Esophagus (tissue), 2 donors: ENCODE measurements at regions not wholly inside any gene's neighbourhood (a gene's known extent, or its start where the extent isn't known, plus 50 kb on each side); places are given as distances from the start of the nearest gene placed in this dataset.

ENCODE experiments used
- H3K27ac ChIP-seq, 2 donors: one replicate each; pipeline ENCODE4 v1.5.1; 2013; ENCODE audit warnings: low read depth in 2 of 2, mild to moderate bottlenecking in 2 of 2, inconsistent platforms in 1 of 2, low read length in 1 of 2, moderate library complexity in 1 of 2
- H3K27me3 ChIP-seq, 2 donors: one replicate each; pipeline ENCODE4 v1.6.1; 2013; ENCODE audit warnings: low read length in 2 of 2, control low read depth in 1 of 2, mild to moderate bottlenecking in 1 of 2; ENCODE audit not compliant: insufficient read depth in 2 of 2, control insufficient read depth in 1 of 2
- H3K36me3 ChIP-seq, 2 donors: one replicate each; pipeline ENCODE4 v1.6.1; 2013; ENCODE audit warnings: low read length in 1 of 2; ENCODE audit not compliant: control insufficient read depth in 2 of 2, insufficient read depth in 2 of 2
- H3K4me1 ChIP-seq, 2 donors: one replicate each; pipeline ENCODE4 v1.6.1; 2013; ENCODE audit warnings: low read length in 1 of 2; ENCODE audit not compliant: control insufficient read depth in 2 of 2, insufficient read depth in 2 of 2
- H3K4me3 ChIP-seq, 2 donors: one replicate each; pipeline ENCODE4 v1.5.1; 2013; ENCODE audit warnings: low read length in 2 of 2, mild to moderate bottlenecking in 2 of 2, low read depth in 1 of 2, moderate library complexity in 1 of 2
- H3K9me3 ChIP-seq, 2 donors: one replicate each; pipeline ENCODE4 v1.6.1; 2013; ENCODE audit warnings: mild to moderate bottlenecking in 2 of 2, low read depth in 1 of 2, low read length in 1 of 2, moderate library complexity in 1 of 2; ENCODE audit not compliant: control insufficient read depth in 2 of 2, insufficient read depth in 1 of 2
- WGBS, 2 donors: extraction: QIAGEN DNeasy Blood & Tissue Kit; methylation state at CpG; one replicate each; pipeline ENCODE4 v1.1.7; 2013; 5-methylcytosine and 5-hydroxymethylcytosine counted together
- donor health status: healthy with polysubstance abuse.
- donor health status: Bipolar disorder and iron deficiency.

DNA sequence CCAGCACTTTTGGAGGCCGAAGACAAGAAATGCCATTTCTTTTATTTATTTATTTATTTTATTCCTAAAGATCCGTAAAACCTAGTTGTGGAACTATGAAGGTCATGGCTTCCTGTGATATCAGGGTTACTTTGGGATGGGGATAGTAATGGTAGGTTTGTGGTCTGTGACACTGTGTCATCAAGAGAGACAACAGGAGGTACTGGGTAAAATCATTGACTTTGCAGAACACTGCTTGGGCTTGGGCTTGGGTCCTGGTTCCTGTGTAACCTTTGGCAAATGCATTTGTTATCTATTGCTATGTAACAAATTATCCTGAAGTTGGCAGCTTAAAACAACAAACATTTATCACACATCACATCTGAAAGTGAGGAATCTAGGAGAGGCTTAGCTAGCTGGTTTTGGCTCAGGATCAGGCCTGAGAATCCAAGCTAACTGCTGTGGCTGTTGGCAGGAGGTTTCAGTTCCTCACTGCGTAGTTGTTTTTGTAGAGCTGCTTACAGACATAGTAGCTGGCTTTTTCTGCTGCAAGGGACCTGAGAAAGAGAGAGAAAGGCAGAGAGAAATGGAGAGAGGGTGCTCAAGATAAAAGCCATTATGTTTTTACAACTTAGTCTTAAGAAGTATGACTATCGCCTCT is 576.4 kb upstream of the SLIT2 start:
- Histone ChIP-seq H3K4me3 (no peak overlapping the region), H3K36me3 (no peaks in the 10 kb centered on the region), H3K4me1 (no peaks in the 10 kb centered on the region), H3K27me3 (no peaks in the 10 kb centered on the region), H3K9me3 (no peaks in the 10 kb centered on the region), H3K27ac (no peak overlapping the region)
- 75% methylated on average over 4 of the region's 4 CpGs for WGBS, 2 donors

DNA sequence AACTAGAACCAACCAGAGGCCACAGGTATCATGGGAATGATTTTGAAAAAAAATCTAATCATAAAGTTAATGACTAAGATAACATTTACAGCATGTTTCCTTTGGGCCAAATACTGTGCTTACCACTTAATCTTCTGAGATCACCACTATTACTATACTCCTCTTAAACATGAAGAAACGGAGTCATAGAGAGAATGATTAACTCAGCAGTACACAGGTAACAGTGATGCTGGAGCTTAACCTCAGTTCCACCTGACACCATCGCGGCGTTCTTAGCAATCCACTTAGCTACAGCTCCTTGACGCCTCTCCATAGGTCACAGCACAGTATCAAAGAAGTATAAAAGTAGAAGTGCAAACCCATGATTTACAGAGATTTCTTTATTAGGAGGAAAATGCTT is 592.6 kb upstream of the SLIT2 start:
- 78 to 86% methylated on average over 5 of the region's 5 CpGs for WGBS, 2 donors
- H3K9me3 ChIP-seq, result no peaks in the 10 kb centered on the region
- H3K27ac ChIP-seq, result no peak overlapping the region
- H3K4me1 ChIP-seq, result no peaks in the 10 kb centered on the region
- no peak overlapping the region for H3K4me3 ChIP-seq
- no peaks in the 10 kb centered on the region for H3K36me3 ChIP-seq
- no peaks in the 10 kb centered on the region for H3K27me3 ChIP-seq

- no peaks in the 10 kb centered on the region for H3K36me3 ChIP-seq
- no peaks in the 10 kb centered on the region for H3K9me3 ChIP-seq
- H3K4me3 ChIP-seq, result no peak overlapping the region
- WGBS, 2 donors, result 82 to 89% methylated on average over 3 of the region's 3 CpGs
- H3K4me1 ChIP-seq, result no peaks in the 10 kb centered on the region
- no peak overlapping the region for H3K27ac ChIP-seq
- no peaks in the 10 kb centered on the region for H3K27me3 ChIP-seq
Measured at GRCh38 chr4:19657856-19658255, 593.8 kb upstream of the SLIT2 start.

GRCh38 chr4:19655666-19656065 is 596.0 kb upstream of the SLIT2 start:
- Histone ChIP-seq H3K4me1 (no peaks in the 10 kb centered on the region), H3K9me3 (no peaks in the 10 kb centered on the region), H3K27me3 (no peaks in the 10 kb centered on the region), H3K4me3 (no peak overlapping the region), H3K27ac (no peak overlapping the region), H3K36me3 (no peaks in the 10 kb centered on the region)
- 90 to 92% methylated on average over 5 of the region's 5 CpGs for WGBS, 2 donors

GRCh38 chr4:19650903-19651864 is 600.5 kb upstream of the SLIT2 start:
- Histone ChIP-seq H3K36me3 (no peaks in the 10 kb centered on the region), H3K9me3 (no peaks in the 10 kb centered on the region), H3K4me1 (no peaks in the 10 kb centered on the region), H3K27ac (no peak overlapping the region), H3K27me3 (no peaks in the 10 kb centered on the region), H3K4me3 (no peak overlapping the region)
- 71 to 79% methylated on average over 6 of the region's 6 CpGs for WGBS, 2 donors

GRCh38 chr4:19645589-19645988 is 606.1 kb upstream of the SLIT2 start:
- Histone ChIP-seq H3K36me3 (no peaks in the 10 kb centered on the region), H3K4me1 (no peaks in the 10 kb centered on the region), H3K27me3 (no peaks in the 10 kb centered on the region), H3K27ac (no peak overlapping the region), H3K4me3 (no peak overlapping the region), H3K9me3 (no peaks in the 10 kb centered on the region)
- 78 to 91% methylated on average over 1 of the region's 1 CpG for WGBS, 2 donors

DNA sequence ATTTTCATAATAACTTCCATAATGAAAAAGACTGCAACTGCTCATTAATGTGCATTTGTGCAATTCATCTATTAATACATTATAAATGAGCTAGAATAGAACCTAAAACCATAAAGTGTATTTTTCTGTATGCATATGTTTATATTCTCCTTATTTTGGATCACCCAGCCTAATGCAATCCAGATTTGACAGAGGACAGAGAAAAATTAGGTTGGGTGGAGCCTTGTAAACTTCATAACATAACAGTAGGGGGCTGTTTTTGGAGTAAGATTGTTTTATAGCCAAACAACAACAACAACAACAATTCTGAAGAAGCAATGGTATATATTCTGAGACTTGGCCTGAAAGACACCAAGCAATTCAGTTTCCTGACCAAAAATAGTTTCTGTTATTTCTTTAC is 615.3 kb upstream of the SLIT2 start:
- no peaks in the 10 kb centered on the region for H3K9me3 ChIP-seq
- H3K4me1 ChIP-seq, result no peaks in the 10 kb centered on the region
- H3K27me3 ChIP-seq, result no peaks in the 10 kb centered on the region
- H3K27ac ChIP-seq, result no peak overlapping the region
- H3K36me3 ChIP-seq, result no peaks in the 10 kb centered on the region
- H3K4me3 ChIP-seq, result no peak overlapping the region

DNA sequence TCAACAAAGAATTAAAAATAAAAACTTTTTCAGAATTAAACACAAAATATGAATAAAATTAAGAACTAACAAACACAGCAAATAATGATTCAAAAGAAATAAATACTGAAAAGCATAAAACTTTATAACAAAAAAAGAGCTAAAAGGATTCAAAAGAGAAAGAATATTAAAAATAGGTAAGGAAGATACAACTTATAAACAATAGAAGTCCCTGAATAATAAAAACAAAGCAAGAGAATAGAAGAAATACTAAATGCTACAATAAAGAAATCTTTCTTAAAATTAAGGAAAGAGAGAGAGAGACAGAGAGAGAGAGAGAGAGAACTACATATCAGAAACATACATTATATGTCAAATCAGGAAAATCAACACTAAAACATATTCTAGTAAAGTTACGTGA is 619.9 kb upstream of the SLIT2 start:
- Histone ChIP-seq H3K4me1 (no peaks in the 10 kb centered on the region), H3K27ac (no peak overlapping the region), H3K27me3 (no peaks in the 10 kb centered on the region), H3K4me3 (no peak overlapping the region), H3K36me3 (no peaks in the 10 kb centered on the region), H3K9me3 (no peaks in the 10 kb centered on the region)
- WGBS, 2 donors, result 87 to 93% methylated on average over 1 of the region's 1 CpG

- H3K36me3 ChIP-seq, result no peaks in the 10 kb centered on the region
- WGBS, 2 donors, result 95 to 100% methylated on average over 1 of the region's 1 CpG
- no peak overlapping the region for H3K27ac ChIP-seq
- H3K4me1 ChIP-seq, result no peaks in the 10 kb centered on the region
- H3K9me3 ChIP-seq, result no peaks in the 10 kb centered on the region
- H3K27me3 ChIP-seq, result no peaks in the 10 kb centered on the region
- no peak overlapping the region for H3K4me3 ChIP-seq
Measured at GRCh38 chr4:19623866-19624265, 627.8 kb upstream of the SLIT2 start.
